Left forelimb (tissue), 1 donor: ENCODE measurements at regions not wholly inside any gene's neighbourhood (a gene's known extent, or its start where the extent isn't known, plus 50 kb on each side); places are given as distances from the start of the nearest gene placed in this dataset.

Source experiments
- DNase-seq: peaks from one replicate; pipeline ENCODE4 v3.0.0-alpha.2; 2018; ENCODE audit warnings: low spot score

DNA sequence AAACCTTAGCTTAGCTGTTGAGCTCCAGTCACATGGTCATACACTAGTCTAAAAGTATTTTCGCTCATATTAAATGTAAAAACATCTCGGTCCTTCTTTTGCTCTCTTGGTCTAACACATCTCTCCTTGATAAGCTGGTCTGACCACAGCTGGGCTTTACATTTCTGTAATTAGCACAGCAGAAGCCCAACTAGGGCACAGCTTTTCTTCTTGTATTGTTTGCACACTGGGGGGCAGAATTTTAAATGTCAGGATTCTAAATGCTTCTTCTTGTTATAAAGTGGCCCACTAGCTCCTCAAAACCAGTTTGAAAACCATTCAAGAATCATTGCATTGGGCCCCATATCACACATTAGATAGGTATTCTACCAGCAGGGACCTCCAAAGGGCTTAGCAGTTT, 289.1 kb upstream of the PKN2 start:
- no peak for DNase-seq

DNA sequence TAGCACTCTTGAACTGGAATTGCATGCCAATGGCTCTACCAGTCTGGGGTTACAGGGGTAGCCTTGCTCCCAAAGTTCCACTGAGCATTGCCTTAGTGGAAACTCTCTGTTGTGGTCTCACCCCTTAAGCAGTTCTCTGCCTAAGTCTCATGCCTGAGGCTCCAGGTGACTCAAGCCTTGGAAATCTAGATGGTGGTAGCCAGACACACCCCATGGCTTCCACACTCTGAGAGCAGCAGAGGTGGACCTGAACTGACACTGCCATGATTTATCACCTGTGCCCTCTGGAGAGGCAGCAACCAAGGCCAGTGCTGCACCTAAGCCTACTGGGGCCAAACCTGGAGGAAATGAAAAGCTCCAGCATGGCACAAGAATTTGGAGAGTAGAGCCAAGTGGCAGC, 285.7 kb upstream of the PKN2 start:
- DNase-seq: no peak

DNA sequence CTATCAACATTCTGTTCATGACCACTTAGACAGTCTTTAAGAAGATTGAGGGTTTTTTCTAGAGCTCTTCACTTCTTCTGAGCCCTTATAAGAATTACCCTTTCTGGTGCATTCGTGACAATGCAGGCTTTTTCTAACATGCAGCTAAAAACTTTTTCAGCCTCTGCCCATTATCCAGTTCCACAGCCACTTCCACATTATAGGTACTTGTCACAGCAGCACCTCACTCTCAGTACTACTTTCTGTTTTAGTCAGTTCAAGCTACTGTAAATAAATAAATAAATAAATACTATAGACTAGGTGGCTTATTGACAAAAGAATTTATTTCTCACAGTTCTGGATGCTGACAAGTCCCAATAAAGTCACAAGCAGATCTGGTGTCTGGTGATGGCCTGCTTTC, 284.4 kb upstream of the PKN2 start:
- DNase-seq: no peak

DNA sequence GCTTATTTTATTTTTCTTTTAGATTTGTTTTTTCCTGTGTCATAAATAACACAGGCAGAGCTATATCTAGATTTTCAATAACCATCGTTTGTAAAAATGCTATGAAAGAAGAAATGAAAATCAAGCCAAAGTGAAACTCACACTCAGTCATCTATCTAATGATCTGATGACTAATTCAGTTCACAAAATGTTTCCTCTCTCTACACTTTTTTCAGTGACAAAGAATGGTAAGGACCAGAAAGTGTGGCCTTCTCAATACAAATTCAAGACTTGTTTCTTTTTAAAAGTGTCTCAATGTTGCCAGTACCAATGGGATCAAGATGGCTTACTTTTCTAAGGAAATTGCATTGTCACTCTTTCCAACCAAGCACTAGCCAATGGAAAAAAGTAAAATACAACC, 282.8 kb upstream of the PKN2 start:
- DNase-seq: no peak

DNA sequence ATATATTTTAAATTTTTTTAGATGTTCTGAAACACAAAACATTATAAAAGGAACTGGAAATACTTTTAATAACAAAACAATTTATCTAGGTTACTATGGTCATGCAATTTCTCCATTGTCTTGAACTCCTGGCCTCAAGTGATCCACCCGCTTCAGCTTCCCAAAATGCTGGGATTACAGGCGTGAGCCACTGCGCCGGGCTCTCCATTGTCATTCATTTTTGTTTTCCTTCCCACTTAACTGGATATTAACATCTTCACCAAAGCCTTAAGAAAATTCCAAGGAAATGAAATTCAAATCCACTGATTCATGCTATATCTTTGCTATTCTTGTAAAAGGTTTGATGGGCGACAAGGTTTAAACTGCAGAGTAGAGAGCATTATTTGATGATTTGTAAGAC, 279.5 kb upstream of the PKN2 start:
- DNase-seq: no peak

DNA sequence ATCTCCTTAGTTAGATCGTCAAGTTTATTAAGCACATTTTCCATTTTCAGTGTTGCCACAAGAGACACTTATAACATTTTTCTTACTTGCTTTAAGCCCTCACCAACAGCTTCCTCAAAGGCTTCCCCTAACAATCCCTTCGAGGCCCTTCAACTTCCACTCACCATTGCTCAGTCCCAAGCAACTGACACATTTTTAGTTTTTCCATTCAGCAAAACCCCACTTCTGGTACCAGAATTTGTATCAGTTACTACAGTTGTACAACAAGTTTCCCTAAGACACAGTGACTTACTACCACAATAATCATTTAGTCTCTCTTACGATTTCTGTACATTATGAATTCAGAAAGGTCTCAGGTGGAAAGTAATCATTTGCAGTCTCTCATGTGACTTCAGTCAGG, 276.8 kb upstream of the PKN2 start:
- DNase-seq: no peak

DNA sequence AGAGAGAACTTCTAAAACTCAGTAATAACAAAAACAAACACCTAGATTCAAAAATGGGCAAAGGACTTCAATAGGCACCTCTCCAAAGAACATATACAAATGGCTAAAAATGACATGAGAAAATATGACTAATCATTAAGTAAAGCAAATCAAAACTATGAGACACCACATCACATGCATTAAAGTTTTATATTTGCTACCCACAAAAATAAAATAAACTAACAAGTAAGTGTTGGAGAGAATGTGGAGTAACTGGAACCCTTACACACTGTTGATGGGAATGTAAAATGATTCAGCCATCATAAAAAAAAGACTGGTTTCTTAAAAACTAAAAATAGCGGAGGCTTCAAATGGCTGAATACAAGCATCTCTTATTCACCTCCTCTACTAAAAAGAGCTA, 262.1 kb upstream of the PKN2 start:
- no peak for DNase-seq

DNA sequence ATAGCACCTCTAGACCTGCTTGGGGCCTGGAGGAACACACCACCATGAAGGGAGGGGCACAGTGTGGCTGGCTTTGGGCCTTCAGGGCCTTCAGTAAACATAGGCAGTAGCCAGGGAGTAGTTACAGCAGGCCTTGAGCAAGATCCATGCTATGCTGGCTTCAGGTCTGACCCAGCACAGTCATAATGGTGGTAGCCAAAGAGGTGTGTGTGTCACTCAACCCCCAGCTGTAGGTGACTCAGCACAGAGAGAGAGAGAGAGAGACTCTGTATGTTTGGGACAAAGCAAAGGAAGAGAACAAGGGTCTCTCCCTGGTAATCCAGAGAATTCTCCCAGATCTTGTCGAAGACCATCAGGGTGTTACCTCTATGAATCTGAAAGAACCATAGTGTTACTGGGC, 250.5 kb upstream of the PKN2 start:
- DNase-seq: no peak

DNA sequence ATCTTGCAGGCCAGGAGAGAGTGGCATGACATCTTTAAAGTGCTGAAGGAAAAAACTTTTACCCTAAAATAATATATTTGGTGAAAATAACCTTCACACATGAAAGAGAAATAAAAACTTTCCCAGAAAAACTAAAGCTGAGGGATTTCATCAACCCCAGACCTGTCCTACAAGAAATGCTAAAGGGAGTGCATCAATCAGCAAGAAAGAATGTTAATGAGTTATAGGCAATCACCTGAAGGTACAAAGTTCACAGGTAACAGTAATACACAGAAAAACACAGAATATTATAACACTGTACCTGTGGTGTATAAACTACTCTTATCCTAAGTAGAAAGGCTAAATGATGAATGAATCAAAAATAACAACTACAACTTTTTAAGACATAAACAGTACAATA, 249.2 kb upstream of the PKN2 start:
- no peak for DNase-seq

DNA sequence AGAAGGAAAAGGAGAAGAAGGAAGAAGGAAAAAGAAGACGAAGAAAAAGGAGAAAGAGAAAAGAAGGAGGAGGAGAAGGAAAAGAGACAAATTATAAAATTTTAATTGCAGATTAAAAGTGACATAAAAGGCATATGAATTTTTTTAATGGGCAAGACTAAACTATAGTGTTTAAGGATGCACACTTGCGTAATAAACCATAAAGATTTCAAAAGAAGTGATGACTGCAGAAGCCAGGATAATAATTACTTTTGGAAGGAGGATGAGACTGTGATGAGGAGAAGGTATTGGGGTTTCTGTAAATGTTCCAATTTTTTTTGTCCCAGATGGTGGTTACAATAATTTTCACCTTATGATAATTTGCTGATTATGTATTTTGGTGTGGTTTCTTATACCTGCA, 243.1 kb upstream of the PKN2 start:
- DNase-seq: no peak

DNA sequence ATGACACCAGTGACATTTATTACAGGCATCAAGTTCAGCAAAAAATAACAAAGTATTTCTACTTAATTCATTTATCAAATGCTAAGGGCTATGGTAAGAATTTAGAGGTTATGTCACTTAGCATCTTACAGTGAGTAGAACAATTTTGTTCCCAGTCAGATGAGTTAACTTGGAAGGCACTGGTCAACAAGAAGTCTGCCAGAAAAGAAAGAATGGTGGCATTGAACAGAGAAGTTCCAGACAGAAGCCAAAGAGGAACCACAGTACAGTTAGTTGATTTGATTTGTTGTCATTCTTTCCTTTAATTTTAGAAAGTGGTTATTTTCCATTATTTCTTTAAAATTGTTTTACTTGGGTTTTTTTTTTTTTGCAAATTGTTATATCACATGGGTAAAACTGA, 232.2 kb upstream of the PKN2 start:
- no peak for DNase-seq

DNA sequence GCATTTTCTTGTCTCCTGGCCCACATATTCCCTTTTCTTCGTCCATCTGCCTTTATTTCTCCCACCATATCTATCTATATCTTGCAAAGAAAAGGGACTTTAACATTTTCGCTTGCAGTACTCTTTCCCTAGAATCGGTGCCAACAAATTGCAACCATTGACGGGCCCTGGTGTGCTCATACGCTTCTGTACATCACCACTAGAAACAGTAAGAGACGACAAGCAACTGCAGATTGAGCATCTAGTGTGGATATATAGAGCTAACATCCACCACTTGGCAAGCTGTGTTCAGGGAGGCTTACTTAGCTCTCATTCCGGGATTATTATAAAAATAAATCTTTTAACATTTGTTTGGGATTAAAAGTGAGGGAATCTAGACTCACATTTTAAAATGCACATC, 230.8 kb upstream of the PKN2 start:
- no peak for DNase-seq

DNA sequence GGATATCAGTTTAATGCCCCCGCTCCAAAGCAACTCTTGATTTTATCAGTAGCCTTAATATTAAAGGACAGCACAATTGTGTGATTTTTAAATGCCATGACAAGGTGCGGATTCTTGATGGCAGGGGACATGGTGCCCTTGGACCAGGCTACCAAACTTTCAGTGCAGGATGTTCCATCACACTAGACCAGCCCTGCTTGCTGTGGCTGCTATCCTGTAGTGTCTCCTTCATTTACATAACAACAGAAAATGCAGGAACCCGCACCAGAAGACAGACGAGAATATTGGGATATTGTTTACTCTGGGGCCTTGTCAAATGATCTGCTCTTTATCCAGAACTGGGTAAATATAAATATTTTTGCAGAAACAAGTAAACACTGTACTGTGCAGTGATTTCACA, 229.3 kb upstream of the PKN2 start:
- no peak for DNase-seq

DNA sequence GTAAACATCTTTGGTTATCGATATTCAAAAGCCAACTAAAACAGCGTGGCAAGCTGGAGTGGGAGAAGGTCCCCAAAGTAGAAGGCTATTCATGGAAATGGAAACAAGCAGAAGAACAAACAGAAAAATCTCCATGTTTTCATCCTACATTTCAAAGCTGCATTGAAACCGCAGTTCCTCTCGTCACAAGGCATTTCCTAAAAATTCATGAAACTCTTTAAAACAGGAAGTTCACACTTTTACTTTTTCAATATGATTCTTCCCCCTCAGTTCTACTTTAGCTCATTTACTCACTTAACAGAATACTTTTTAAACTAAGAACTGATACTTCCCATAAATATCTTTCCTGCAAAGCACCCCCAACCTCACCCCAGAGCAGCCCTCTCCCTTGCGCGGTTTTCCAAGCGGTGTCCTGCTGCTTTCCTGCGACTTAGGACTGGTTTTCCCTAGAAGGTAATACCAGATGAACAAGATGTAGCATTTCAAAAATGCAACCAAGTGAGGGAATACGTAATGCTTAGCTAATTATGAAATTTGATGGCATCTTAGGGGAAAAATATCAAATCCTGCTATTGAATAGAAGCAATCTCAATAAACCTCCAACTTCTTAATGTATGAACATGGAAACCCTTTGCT, 228.3 kb upstream of the PKN2 start:
- no peak for DNase-seq

DNA sequence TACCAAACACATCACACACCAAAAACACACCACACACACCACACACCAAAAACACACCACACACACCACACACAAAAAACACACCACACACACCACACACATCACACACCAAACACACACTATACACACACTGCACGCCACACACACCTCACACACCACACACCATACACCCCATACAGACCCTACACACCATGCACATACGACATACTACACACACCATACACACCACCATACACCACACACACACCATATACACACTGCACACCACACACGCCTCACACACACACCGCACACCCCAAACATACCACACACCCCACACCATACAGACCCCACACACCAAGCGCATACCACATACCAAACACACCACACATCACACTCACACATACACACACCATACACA, 226.9 kb upstream of the PKN2 start:
- DNase-seq: no peak

DNA sequence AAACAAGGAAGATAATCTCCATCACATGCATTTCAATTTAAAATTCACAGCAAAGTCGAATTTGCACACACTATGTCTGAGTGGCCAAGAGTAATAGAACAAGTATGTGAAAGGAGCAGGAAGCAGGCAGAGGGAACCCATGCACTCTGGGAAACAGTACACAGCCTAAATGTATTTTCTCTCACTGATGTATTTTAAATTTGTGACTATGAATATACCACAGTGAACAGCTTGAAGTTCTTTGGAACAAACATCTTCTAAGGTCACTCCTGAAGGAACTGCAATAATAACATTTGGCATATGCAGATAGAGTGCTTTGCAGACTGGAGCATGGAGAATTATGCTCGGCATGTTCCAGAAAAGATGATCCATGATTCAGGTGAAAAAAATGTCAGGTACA, 223.1 kb upstream of the PKN2 start:
- no peak for DNase-seq

DNA sequence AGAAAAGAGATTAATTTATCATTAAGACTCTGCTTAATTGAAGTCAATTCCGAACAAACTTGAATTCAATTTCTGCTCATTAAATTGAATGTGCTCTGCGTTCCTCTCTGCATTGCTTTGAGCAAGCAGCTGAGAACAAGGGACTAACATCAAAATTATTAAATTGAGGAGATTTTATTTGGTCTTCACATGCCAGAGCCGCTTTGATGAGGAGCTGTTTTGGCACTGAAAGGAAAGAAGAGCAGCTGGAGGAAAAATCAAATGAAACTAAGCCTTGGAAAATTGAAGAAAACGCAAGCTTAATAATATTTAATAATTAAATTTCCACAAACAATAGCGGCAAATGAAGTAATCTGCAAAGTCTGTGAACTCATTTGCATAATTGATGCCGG, 222.0 kb upstream of the PKN2 start:
- DNase-seq: no peak

DNA sequence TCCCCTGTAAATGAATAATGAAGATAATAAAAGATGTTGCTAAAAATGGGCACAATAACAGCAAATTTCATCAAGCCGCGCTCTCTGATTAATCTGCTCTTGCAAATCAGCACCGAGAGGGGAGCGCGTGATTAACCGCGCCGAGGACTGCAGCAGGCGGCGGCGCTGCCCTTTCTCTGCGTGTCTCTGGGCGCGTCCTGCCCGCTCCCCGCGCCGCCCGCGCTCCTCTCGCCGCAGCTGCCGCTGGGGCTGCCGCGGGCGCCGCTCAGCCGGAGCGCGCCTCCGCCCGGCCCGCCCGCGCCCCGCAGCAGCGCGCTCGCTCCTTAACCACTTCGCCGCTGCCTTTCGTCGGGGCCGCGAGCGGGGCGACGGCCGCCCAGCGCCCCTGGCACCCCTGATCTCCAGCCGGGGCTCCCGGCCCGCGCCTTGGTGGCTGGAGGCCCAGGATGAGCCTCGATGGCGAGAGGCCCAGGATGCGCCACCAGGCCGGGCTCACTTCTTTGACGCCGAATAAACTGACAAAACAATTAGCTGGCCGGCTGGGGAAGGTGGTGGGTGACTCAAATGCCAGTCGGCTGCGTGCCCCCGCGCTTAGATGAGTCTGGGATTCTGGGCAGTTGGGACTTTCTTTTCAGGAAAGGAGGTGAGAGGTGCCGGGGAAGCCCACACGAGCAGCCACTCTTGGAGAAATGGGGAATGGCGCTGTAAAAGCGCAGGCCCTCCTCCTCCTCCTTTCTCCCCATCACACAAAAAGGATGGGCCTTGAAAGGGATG, 221.4 kb upstream of the PKN2 start:
- DNase-seq: peak; percentile 75

DNA sequence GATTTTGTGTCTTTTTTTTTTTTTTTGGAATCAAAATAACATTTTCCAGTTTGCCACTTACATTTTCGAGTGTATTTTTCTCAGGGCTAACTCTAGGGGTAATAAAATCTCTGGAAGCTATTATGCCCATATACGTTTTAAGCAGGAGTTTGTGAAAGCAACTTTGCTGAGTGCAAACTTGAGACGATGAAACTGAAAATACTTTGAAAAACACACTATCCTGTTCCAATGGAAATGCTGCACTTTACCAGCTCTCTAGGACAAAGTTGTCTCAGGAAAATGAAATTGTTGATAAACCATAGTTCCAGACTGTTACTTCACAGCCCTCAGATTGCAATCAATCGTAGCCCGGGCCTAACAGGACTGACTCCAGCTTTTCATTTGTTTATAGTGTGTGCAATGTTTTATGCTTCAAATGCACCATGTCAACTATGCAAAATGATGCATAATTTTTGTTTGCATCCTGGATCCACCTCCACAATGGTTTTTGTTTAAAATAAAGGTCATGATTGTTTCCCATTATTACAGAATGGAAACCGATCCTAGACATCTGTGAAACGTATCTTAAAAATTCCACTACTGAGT, 220.6 kb upstream of the PKN2 start:
- no peak for DNase-seq

DNA sequence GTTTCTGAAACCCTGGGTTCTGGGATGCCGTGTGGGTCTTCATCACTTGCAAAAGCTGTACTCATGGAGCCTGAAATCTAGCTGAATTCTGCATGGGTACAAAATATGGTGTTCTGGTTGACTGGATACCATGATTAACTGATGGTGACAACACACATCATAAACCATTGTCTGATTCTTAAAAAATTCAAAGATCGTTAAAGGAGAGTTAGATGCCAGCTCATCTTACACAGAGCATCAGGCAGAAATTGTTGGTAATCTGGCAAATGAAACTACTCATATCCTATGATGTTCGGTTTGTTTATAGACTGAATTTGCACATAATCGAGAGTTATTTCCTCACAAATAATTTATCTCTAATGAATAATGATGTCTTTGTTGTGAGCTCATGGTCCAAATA, 218.1 kb upstream of the PKN2 start:
- DNase-seq: no peak

DNA sequence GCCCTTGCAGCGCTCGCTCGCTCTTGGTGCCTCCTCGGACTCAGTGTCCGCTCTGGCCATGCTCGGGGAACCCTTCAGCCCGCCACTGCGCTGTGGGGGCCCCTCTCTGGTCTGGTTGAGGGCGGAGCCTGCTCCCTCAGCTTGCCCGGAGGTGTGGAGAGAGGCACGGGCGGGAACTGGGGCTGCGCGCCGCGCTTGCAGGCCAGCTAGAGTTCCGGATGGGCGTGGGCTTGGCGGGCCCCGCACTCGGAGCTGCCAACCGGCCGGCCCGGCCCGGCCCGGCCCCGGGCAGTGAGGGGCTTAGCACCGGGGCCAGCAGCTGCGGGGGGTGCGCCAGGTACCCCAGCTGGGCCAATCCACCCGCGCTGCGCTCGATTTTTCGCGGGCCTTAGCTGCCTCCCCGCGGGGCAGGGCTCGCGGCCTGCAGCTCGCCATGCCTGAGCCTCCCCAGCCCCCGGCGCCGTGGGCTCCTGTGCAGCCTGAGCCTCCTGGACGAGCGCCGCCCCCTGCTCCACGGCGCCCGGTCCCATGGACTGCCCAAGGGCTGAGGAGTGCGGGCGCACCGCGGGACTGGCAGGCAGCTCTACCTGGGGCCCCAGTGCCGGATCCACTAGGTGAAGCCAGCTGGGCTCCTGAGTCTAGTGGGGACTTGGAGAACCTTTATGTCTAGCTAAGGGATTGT, 217.0 kb upstream of the PKN2 start:
- no peak for DNase-seq

DNA sequence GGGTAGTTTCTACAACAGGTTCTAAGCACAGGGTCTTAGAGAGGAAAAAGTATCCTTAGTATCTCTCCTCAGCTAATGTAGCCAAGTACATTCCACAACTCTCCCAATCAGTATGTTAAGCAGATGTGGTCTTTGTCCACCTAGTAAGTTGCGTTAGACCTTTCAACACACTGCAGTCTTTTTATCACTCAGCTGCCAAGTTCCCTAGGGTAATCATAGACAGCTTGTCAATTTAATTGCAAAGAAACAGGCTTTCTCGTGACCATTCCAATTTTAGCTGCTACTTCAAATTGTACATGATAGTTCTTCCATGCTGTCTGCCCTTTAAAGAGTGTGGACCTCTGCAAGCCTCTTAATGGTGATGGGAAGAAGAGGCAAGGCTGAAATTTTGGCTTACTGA, 211.8 kb upstream of the PKN2 start:
- DNase-seq: no peak

DNA sequence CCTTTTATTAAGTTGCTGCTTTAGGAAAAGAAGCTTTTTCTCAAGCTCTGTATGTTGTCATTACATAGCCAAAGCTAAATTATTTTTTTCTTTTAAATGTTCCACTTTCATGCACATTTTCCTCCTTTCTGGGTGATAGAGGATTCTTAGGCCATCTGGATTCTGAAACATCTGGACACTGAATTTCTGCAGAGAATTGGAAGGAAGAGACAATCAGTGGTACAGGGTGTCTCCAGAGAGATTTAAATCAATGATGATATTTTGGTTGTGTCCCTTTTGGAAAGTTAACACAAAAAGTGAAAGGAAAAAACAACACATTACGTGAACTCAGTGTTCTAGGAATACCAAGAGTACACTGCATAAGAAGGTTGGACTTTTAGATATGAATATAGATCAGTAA, 211.4 kb upstream of the PKN2 start:
- no peak for DNase-seq
